Erythroblast (primary cell): ENCODE measurements at regions not wholly inside any gene's neighbourhood (a gene's known extent, or its start where the extent isn't known, plus 50 kb on each side); places are given as distances from the start of the nearest gene placed in this dataset.

ENCODE experiments used
- GATA1 ChIP-seq: IDR thresholded peaks from 2 replicates; pipeline ENCODE4 v1.6.1; 2011; ENCODE audit warnings: low read depth, mild to moderate bottlenecking, control low read depth, low read length, moderate library complexity
- POLR2A ChIP-seq: IDR thresholded peaks from 2 replicates; pipeline ENCODE4 v1.6.1; 2011; ENCODE audit warnings: mild to moderate bottlenecking, low read length

DNA sequence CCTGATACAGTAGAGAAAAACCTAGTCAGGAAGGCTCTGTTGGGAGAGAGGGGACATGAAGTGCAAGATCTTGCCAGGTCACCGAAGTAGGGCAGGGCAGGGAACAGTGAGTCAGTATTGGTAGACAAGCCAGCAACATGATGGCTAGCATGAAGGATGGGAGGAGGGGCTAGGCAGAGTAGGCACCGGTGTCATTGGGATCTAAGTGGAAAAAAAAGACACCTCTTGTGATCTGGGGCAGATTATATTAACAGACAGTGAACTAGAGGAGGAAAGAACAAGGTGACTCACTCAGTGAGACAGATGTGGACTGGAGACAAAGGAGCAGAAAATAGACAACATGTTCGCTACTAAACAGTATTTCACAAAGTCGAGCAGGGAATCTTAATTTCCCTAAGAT is 149.2 kb upstream of the SLC24A5 start:
- no peak for TF ChIP-seq POLR2A
- no peak for TF ChIP-seq GATA1
